GM23338 (cell line): ENCODE measurements at regions not wholly inside any gene's neighbourhood (a gene's known extent, or its start where the extent isn't known, plus 50 kb on each side); places are given as distances from the start of the nearest gene placed in this dataset.

Experiments
- ATAC-seq: fragments of 200-7000 bp; cut with Tn5 transposase; 3 replicates; pipeline ENCODE4 v1.9.1; 2020
- DNase-seq: peaks from one replicate; pipeline ENCODE4 v3.0.0-alpha.2; 2015; ENCODE audit warnings: low spot score
- H2AFZ ChIP-seq: fragments of 200-600 bp; sonication (generic); 2 replicates; pipeline ENCODE4 v1.8.0; 2016; ENCODE audit warnings: antibody characterized with exemption, mild to moderate bottlenecking, moderate library complexity
- H3F3A ChIP-seq: fragments of 200-600 bp; sonication (generic); replicated peaks from 2 replicates; pipeline ENCODE4 v1.8.0; 2017; ENCODE audit warnings: antibody characterized with exemption, mixed run types, low read depth
- H3K27ac ChIP-seq: fragments of 200-600 bp; sonication (generic); 2 replicates; pipeline ENCODE4 v1.6.1; 2016; ENCODE audit warnings: low read depth
- H3K27me3 ChIP-seq: fragments of 200-600 bp; sonication (generic); 2 replicates; pipeline ENCODE4 v1.8.0; 2016; ENCODE audit warnings: mild to moderate bottlenecking, mixed run types, moderate library complexity; ENCODE audit not compliant: insufficient read depth
- H3K36me3 ChIP-seq: fragments of 200-600 bp; sonication (generic); 2 replicates; pipeline ENCODE4 v1.8.0; 2016; ENCODE audit warnings: mild to moderate bottlenecking; ENCODE audit not compliant: insufficient read depth
- H3K4me1 ChIP-seq: fragments of 200-600 bp; sonication (generic); 2 replicates; pipeline ENCODE4 v1.8.0; 2016; ENCODE audit warnings: mild to moderate bottlenecking, moderate library complexity; ENCODE audit not compliant: insufficient read depth
- H3K4me2 ChIP-seq: fragments of 200-600 bp; sonication (generic); 2 replicates; pipeline ENCODE4 v1.7.1; 2017; ENCODE audit warnings: mixed run types
- H3K4me3 ChIP-seq: fragments of 200-600 bp; sonication (generic); 2 replicates; pipeline ENCODE4 v1.6.1; 2016; ENCODE audit warnings: mixed run types
- H3K79me2 ChIP-seq: fragments of 200-600 bp; sonication (generic); replicated peaks from 2 replicates; pipeline ENCODE4 v1.8.0; 2017; ENCODE audit warnings: mild to moderate bottlenecking; ENCODE audit not compliant: insufficient read depth
- H3K9me2 ChIP-seq: fragments of 200-600 bp; sonication (generic); 2 replicates; pipeline ENCODE4 v1.8.0; 2017; ENCODE audit not compliant: insufficient read depth
- H4K20me1 ChIP-seq: fragments of 200-600 bp; sonication (generic); replicated peaks from 2 replicates; pipeline ENCODE4 v1.8.0; 2017; ENCODE audit warnings: mild to moderate bottlenecking; ENCODE audit not compliant: insufficient read depth
- H3K27ac Mint-ChIP-seq: 2 replicates; pipeline ENCODE4 v1.8.0; 2020; ENCODE audit warnings: inconsistent platforms, mild to moderate bottlenecking, moderate library complexity, mixed read lengths
- H3K27me3 Mint-ChIP-seq: 3 replicates; pipeline ENCODE4 v1.8.0; 2022; ENCODE audit warnings: low read depth, mild to moderate bottlenecking, moderate library complexity, mixed read lengths, inconsistent platforms; ENCODE audit not compliant: insufficient read depth, poor library complexity
- H3K36me3 Mint-ChIP-seq: 3 replicates; pipeline ENCODE4 v1.8.0; 2021; ENCODE audit warnings: low read depth, mild to moderate bottlenecking, inconsistent platforms, moderate library complexity, mixed read lengths
- H3K4me1 Mint-ChIP-seq: 3 replicates; pipeline ENCODE4 v1.8.0; 2020; ENCODE audit warnings: mild to moderate bottlenecking, inconsistent platforms, mixed read lengths
- H3K4me3 Mint-ChIP-seq: 3 replicates; pipeline ENCODE4 v1.8.0; 2021; ENCODE audit warnings: moderate library complexity, mild to moderate bottlenecking, inconsistent platforms, mixed read lengths
- H3K9me3 Mint-ChIP-seq: 3 replicates; pipeline ENCODE4 v1.8.0; 2020; ENCODE audit warnings: moderate library complexity, mild to moderate bottlenecking, inconsistent platforms, mixed read lengths
- CREB1 ChIP-seq: fragments of 250-450 bp; sonication (Bioruptor Pico); IDR thresholded peaks from 2 replicates; pipeline ENCODE4 v1.5.0; 2020; ENCODE audit warnings: low read depth, mild to moderate bottlenecking, moderate library complexity
- CTCF ChIP-seq, 2 experiments: fragments of 200-600 bp in 1 of 2; sonication (generic) in 1 of 2; conservative IDR thresholded peaks; 2 replicates each; pipeline versions ENCODE4 v1.5.1 to v1.6.1; 2016 to 2017; ENCODE audit warnings: antibody characterized with exemption in 2 of 2, low read depth in 2 of 2, mild to moderate bottlenecking in 2 of 2, moderate library complexity in 1 of 2
- EZH2phosphoT487 ChIP-seq: fragments of 200-600 bp; sonication (generic); IDR thresholded peaks from one replicate; pipeline ENCODE4 v1.8.1; 2018; ENCODE audit warnings: antibody characterized with exemption; ENCODE audit not compliant: unreplicated experiment
- JUNB ChIP-seq: IDR thresholded peaks from one replicate; pipeline ENCODE4 v1.6.1; 2016; ENCODE audit warnings: antibody characterized with exemption; ENCODE audit not compliant: unreplicated experiment
- NANOG ChIP-seq: IDR thresholded peaks from 2 replicates; pipeline ENCODE4 v1.6.1; 2016; ENCODE audit warnings: antibody characterized with exemption, borderline replicate concordance
- POLR2AphosphoS5 ChIP-seq: IDR thresholded peaks from 2 replicates; pipeline ENCODE4 v1.6.1; 2016; ENCODE audit warnings: antibody characterized with exemption, low read depth
- REST ChIP-seq: IDR thresholded peaks from one replicate; pipeline ENCODE4 v1.6.1; 2018; ENCODE audit warnings: antibody characterized with exemption; ENCODE audit not compliant: unreplicated experiment
- ZNF462 ChIP-seq: fragments of 250-450 bp; sonication (Bioruptor Pico); IDR thresholded peaks from 2 replicates; pipeline ENCODE4 v1.5.0; 2020; ENCODE audit warnings: mild to moderate bottlenecking, moderate library complexity

- peak overlapping the region; percentile 89 for H2AFZ ChIP-seq
- peak; percentile 99 for ATAC-seq
- Mint-ChIP-seq H3K4me1 (peaks cover 19% of the 10 kb centered on the region), H3K36me3 (no peaks in the 10 kb centered on the region), H3K27me3 (peaks cover 6% of the 10 kb centered on the region), H3K9me3 (no peaks in the 10 kb centered on the region), H3K4me3 (no peak overlapping the region), H3K27ac (peak overlapping the region; percentile 56; the same call in 1 of the 2 replicates)
- H3F3A ChIP-seq: no peaks in the 10 kb centered on the region
- no peaks in the 10 kb centered on the region for H3K27me3 ChIP-seq
- H3K4me2 ChIP-seq: no peak overlapping the region
- DNase-seq: peak; percentile 34
- no peak overlapping the region for H3K4me3 ChIP-seq
- no peak overlapping the region for H3K27ac ChIP-seq
- no peaks in the 10 kb centered on the region for H3K9me2 ChIP-seq
- H3K79me2 ChIP-seq: no peaks in the 10 kb centered on the region
- no peak for TF ChIP-seq REST
- TF ChIP-seq EZH2phosphoT487: no peak
- TF ChIP-seq CREB1 (CRISPR knock-in tag): no peak
- TF ChIP-seq CTCF (conservative IDR thresholded peaks at IDR 0.05; ENCODE audit: low read depth in 2 of 2): peak in 1 of 2 experiments; percentile 17; a peak in 1 of 4 replicates
- no peak for TF ChIP-seq NANOG
- TF ChIP-seq JUNB: no peak
- TF ChIP-seq ZNF462 (CRISPR knock-in tag): peak; percentile 84
- TF ChIP-seq POLR2AphosphoS5: no peak
- no peaks in the 10 kb centered on the region for H3K36me3 ChIP-seq
- peaks cover 11% of the 10 kb centered on the region; the same call in 1 of the 2 replicates for H3K4me1 ChIP-seq
- H4K20me1 ChIP-seq: no peaks in the 10 kb centered on the region
Observed at GRCh38 chr5:106755066-106755465, 915.7 kb downstream of the EFNA5 start.
